Fibroblast of skin of scalp (primary cell): ENCODE measurements at regions not wholly inside any gene's neighbourhood (a gene's known extent, or its start where the extent isn't known, plus 50 kb on each side); places are given as distances from the start of the nearest gene placed in this dataset.
"Not testable (repeated sequence)": the region's sequence is repeated elsewhere in the genome, so short reads cannot be mapped to it uniquely, and the experiment has no call there.

Experiments
- DNase-seq: peaks from one replicate; pipeline ENCODE4 v3.0.0-alpha.2; 2013

- not testable (repeated sequence) for DNase-seq
Measured at GRCh38 chr1:143839182-143839581, 132.6 kb downstream of the FAM72C start.

GRCh38 chr1:143838598-143838929 is 133.2 kb downstream of the FAM72C start:
- DNase-seq = not testable (repeated sequence)

- not testable (repeated sequence) for DNase-seq
Measured at GRCh38 chr1:143837924-143838597, 133.7 kb downstream of the FAM72C start.

- DNase-seq = not testable (repeated sequence)
Measured at GRCh38 chr1:143833376-143833775, 138.4 kb downstream of the FAM72C start.

- not testable (repeated sequence) for DNase-seq
Measured at GRCh38 chr1:143832379-143832716, 139.4 kb downstream of the FAM72C start.

GRCh38 chr1:143831479-143832378 is 140.1 kb downstream of the FAM72C start:
- DNase-seq = not testable (repeated sequence)

- not testable (repeated sequence) for DNase-seq
Measured at GRCh38 chr1:143826162-143826561, 145.6 kb downstream of the FAM72C start.

GRCh38 chr1:143824266-143824665 is 147.5 kb downstream of the FAM72C start:
- DNase-seq = not testable (repeated sequence)

GRCh38 chr1:143820058-143820457 is 151.7 kb downstream of the FAM72C start:
- DNase-seq = not testable (repeated sequence)

- not testable (repeated sequence) for DNase-seq
Measured at GRCh38 chr1:143816369-143816768, 155.4 kb downstream of the FAM72C start.

- DNase-seq = not testable (repeated sequence)
Measured at GRCh38 chr1:143805374-143805773, 166.4 kb downstream of the FAM72C start.

GRCh38 chr1:143804707-143805356 is 167.0 kb downstream of the FAM72C start:
- not testable (repeated sequence) for DNase-seq

GRCh38 chr1:143803927-143804411 is 167.8 kb downstream of the FAM72C start:
- peak; percentile 53 for DNase-seq

- DNase-seq = not testable (repeated sequence)
Measured at GRCh38 chr1:143803095-143803494, 168.7 kb downstream of the FAM72C start.

GRCh38 chr1:143799568-143800187 is 172.1 kb downstream of the FAM72C start:
- DNase-seq = not testable (repeated sequence)

- not testable (repeated sequence) for DNase-seq
Measured at GRCh38 chr1:143796369-143796768, 175.4 kb downstream of the FAM72C start.

GRCh38 chr1:143792047-143792937 is 179.5 kb downstream of the FAM72C start:
- DNase-seq = not testable (repeated sequence)

- DNase-seq = not testable (repeated sequence)
Measured at GRCh38 chr1:143786381-143786780, 185.4 kb downstream of the FAM72C start.

GRCh38 chr1:143785883-143786282 is 185.9 kb downstream of the FAM72C start:
- DNase-seq = not testable (repeated sequence)

GRCh38 chr1:143784239-143784882 is 187.4 kb downstream of the FAM72C start:
- DNase-seq = not testable (repeated sequence)

GRCh38 chr1:143778178-143778577 is 193.6 kb downstream of the FAM72C start:
- not testable (repeated sequence) for DNase-seq
